Anterior cingulate cortex (tissue), 58 donors: ENCODE measurements at regions not wholly inside any gene's neighbourhood (a gene's known extent, or its start where the extent isn't known, plus 50 kb on each side); places are given as distances from the start of the nearest gene placed in this dataset.

ENCODE experiments used
- DNase-seq, 58 donors: peaks; one replicate each; lab custom pipeline; 2025; lab: John Stamatoyannopoulos, UW

- DNase-seq: no peak
Observed at GRCh38 chr9:82923092-82923911, 139.6 kb downstream of the RASEF start.

- DNase-seq: no peak
Observed at GRCh38 chr9:82923912-82924605, 138.9 kb downstream of the RASEF start.
